ENCODE measurements at regions not wholly inside any gene's neighbourhood (a gene's known extent, or its start where the extent isn't known, plus 50 kb on each side); places are given as distances from the start of the nearest gene placed in this dataset.

GRCh38 chr20:52789716-52790115 is 182.4 kb upstream of the TSHZ2 start:
- CTCF ChIA-PET: no interaction called here

GRCh38 chr20:52787962-52788361 is 184.2 kb upstream of the TSHZ2 start:
- no peak for DNase-seq (ENCODE audit: low read depth, low spot score)
- no peak for TF ChIP-seq CTCF (IDR thresholded peaks at IDR 0.05; ENCODE audit: insufficient read depth, low read length, missing control alignments)
- H3K4me3 ChIP-seq (ENCODE audit: low read depth, low read length): no peak overlapping the region
- ChIA-PET CTCF (no interaction called here), POLR2A (no interaction called here)

More at GRCh38 chr20:52789716-52790115, 182.4 kb upstream of the TSHZ2 start:
- no peak overlapping the region for H3K4me3 ChIP-seq (ENCODE audit: low read depth, low read length)
- POLR2A ChIA-PET: no interaction called here
- TF ChIP-seq CTCF (IDR thresholded peaks at IDR 0.05; ENCODE audit: insufficient read depth, low read length, missing control alignments): no peak
- no peak for DNase-seq (ENCODE audit: low read depth, low spot score)

GRCh38 chr20:52787216-52787615 is 184.9 kb upstream of the TSHZ2 start:
- ChIA-PET CTCF (no interaction called here), POLR2A (no interaction called here)
- no peak for DNase-seq (ENCODE audit: low read depth, low spot score)
- no peak overlapping the region for H3K4me3 ChIP-seq (ENCODE audit: low read depth, low read length)
- no peak for TF ChIP-seq CTCF (IDR thresholded peaks at IDR 0.05; ENCODE audit: insufficient read depth, low read length, missing control alignments)

GRCh38 chr20:52785679-52786078 is 186.5 kb upstream of the TSHZ2 start:
- ChIA-PET POLR2A (no interaction called here), CTCF (interaction anchor here (0.7 kb wide), 1 partner anchor 116 kb away, joined by 3 read pairs; no protein-coding TSS in a partner anchor)
- TF ChIP-seq CTCF (IDR thresholded peaks at IDR 0.05; ENCODE audit: insufficient read depth, low read length, missing control alignments): no peak
- H3K4me3 ChIP-seq (ENCODE audit: low read depth, low read length): no peak overlapping the region
- no peak for DNase-seq (ENCODE audit: low read depth, low spot score)

GRCh38 chr20:52783769-52784168 is 188.4 kb upstream of the TSHZ2 start:
- ChIA-PET CTCF (no interaction called here), POLR2A (no interaction called here)
- DNase-seq (ENCODE audit: low read depth, low spot score): no peak
- no peak for TF ChIP-seq CTCF (IDR thresholded peaks at IDR 0.05; ENCODE audit: insufficient read depth, low read length, missing control alignments)
- no peak overlapping the region for H3K4me3 ChIP-seq (ENCODE audit: low read depth, low read length)

GRCh38 chr20:52780462-52780861 is 191.7 kb upstream of the TSHZ2 start:
- ChIA-PET POLR2A (no interaction called here), CTCF (no interaction called here)
- H3K4me3 ChIP-seq (ENCODE audit: low read depth, low read length): no peak overlapping the region
- TF ChIP-seq CTCF (IDR thresholded peaks at IDR 0.05; ENCODE audit: insufficient read depth, low read length, missing control alignments): no peak
- DNase-seq (ENCODE audit: low read depth, low spot score): no peak
